Ovary (tissue), 7 donors: ENCODE measurements at regions not wholly inside any gene's neighbourhood (a gene's known extent, or its start where the extent isn't known, plus 50 kb on each side); places are given as distances from the start of the nearest gene placed in this dataset.

ENCODE experiments used
- DNase-seq, 5 donors: peaks; one replicate each; pipeline ENCODE4 v3.0.0-alpha.2; 2019 to 2020
- H3K27ac ChIP-seq, 2 donors: fragments of 200-600 bp; one replicate each; pipeline versions ENCODE4 v1.5.1 to v1.8.0; 2019 to 2022
- H3K27me3 ChIP-seq: fragments of 200-600 bp; one replicate; pipeline ENCODE4 v1.8.0; 2022
- H3K36me3 ChIP-seq: fragments of 200-600 bp; sonication (generic); one replicate; pipeline ENCODE4 v1.5.1; 2019
- H3K4me1 ChIP-seq: one replicate; pipeline ENCODE4 v1.8.1; 2013; ENCODE audit warnings: mild to moderate bottlenecking, moderate library complexity; ENCODE audit not compliant: insufficient read depth
- H3K4me3 ChIP-seq: fragments of 200-600 bp; sonication (generic); one replicate; pipeline ENCODE4 v1.5.1; 2017
- H3K9me3 ChIP-seq, 2 donors: fragments of 200-600 bp in 1 of 2; sonication (generic) in 1 of 2; one replicate each; pipeline versions ENCODE4 v1.5.1 to v1.8.1; 2013 to 2019; ENCODE audit warnings: mild to moderate bottlenecking in 1 of 2, moderate library complexity in 1 of 2
- CTCF ChIP-seq, 3 donors: fragments of 450-650 bp in 2 of 3; fragments of 200-600 bp in 1 of 3; IDR thresholded peaks; one replicate each; pipeline versions ENCODE4 v1.5.1 to v1.8.0; 2016 to 2022; ENCODE audit warnings: antibody characterized with exemption in 3 of 3, mild to moderate bottlenecking in 1 of 3
- EP300 ChIP-seq: sonication (generic); formaldehyde crosslinking; IDR thresholded peaks from one replicate; pipeline ENCODE4 v1.6.1; 2017; ENCODE audit warnings: antibody characterized with exemption
- POLR2A ChIP-seq: fragments of 450-650 bp; IDR thresholded peaks from one replicate; pipeline ENCODE4 v1.6.1; 2017; ENCODE audit warnings: antibody characterized with exemption, mild to moderate bottlenecking, moderate library complexity
- WGBS, 3 donors: extraction: QIAGEN DNeasy Blood & Tissue Kit in 1 of 3; methylation state at CpG; one replicate each; pipeline versions ENCODE4 v1.1.5 to v1.1.7; 2013 to 2017; 5-methylcytosine and 5-hydroxymethylcytosine counted together
- intact Hi-C, 4 donors: fragments of 100-400 bp; cut with DNase I; formaldehyde crosslinking; loops; one replicate each; pipeline versions ENCODE4 v1.11.0 to v1.15.1; 2022 to 2023
- donor health status: DM: no; HTN: no; CAD: no; lungs with moderate emphysema.
- donor health status: DM: no; HTN: no; CAD: no.
- donor health status: Bipolar disorder and iron deficiency.
- donor health status: DM: no; HTN: no; CAD: no.
- donor health status: DM: yes; HTN: yes; CAD: no.

GRCh38 chr15:66625531-66625930 is 59.7 kb upstream of the LCTL start:
- Histone ChIP-seq H3K4me1 (peaks cover 7% of the 10 kb centered on the region), H3K4me3 (no peak overlapping the region), H3K27me3 (no peaks in the 10 kb centered on the region), H3K36me3 (no peaks in the 10 kb centered on the region), H3K27ac (no peak overlapping the region), H3K9me3 (no peaks in the 10 kb centered on the region)
- TF ChIP-seq POLR2A: no peak
- TF ChIP-seq EP300: no peak
- TF ChIP-seq CTCF (IDR thresholded peaks at IDR 0.05): no peak
- WGBS, 3 donors: 75 to 90% (median 85%) methylated on average over 1 of the region's 1 CpG
- intact Hi-C loops: no loop called here
- no peak for DNase-seq

GRCh38 chr15:66625974-66626373 is 60.2 kb upstream of the LCTL start:
- Histone ChIP-seq H3K4me1 (peaks cover 7% of the 10 kb centered on the region), H3K36me3 (no peaks in the 10 kb centered on the region), H3K27ac (no peak overlapping the region), H3K9me3 (no peaks in the 10 kb centered on the region), H3K4me3 (no peak overlapping the region), H3K27me3 (no peaks in the 10 kb centered on the region)
- 87 to 93% (median 93%) methylated on average over 4 of the region's 4 CpGs for WGBS, 3 donors
- TF ChIP-seq CTCF (IDR thresholded peaks at IDR 0.05) (no peak), POLR2A (no peak), EP300 (no peak)
- intact Hi-C loops: no loop called here
- no peak for DNase-seq

GRCh38 chr15:66628976-66629723 is 63.4 kb upstream of the LCTL start:
- H3K36me3 ChIP-seq: no peaks in the 10 kb centered on the region
- no peaks in the 10 kb centered on the region for H3K27me3 ChIP-seq
- H3K4me3 ChIP-seq: no peak overlapping the region
- TF ChIP-seq EP300 (no peak), POLR2A (no peak), CTCF (IDR thresholded peaks at IDR 0.05) (no peak)
- no peaks in the 10 kb centered on the region for H3K4me1 ChIP-seq
- 79 to 87% (median 85%) methylated on average over 8 of the region's 8 CpGs for WGBS, 3 donors
- H3K27ac ChIP-seq: no peak overlapping the region
- no peaks in the 10 kb centered on the region for H3K9me3 ChIP-seq
- no peak for DNase-seq
- intact Hi-C loops: no loop called here

- 74 to 90% (median 86%) methylated on average over 4 of the region's 4 CpGs for WGBS, 3 donors
- H3K27me3 ChIP-seq: no peaks in the 10 kb centered on the region
- no peaks in the 10 kb centered on the region for H3K36me3 ChIP-seq
- H3K4me1 ChIP-seq: no peaks in the 10 kb centered on the region
- H3K4me3 ChIP-seq: no peak overlapping the region
- H3K9me3 ChIP-seq: no peaks in the 10 kb centered on the region
- H3K27ac ChIP-seq: no peak overlapping the region
- TF ChIP-seq CTCF (IDR thresholded peaks at IDR 0.05): no peak
- no peak for TF ChIP-seq POLR2A
- no peak for TF ChIP-seq EP300
- DNase-seq: no peak
- intact Hi-C loops: no loop called here
Measured at GRCh38 chr15:66629817-66630576, 64.2 kb upstream of the LCTL start.
